Smooth muscle cell (in vitro differentiated cells): ENCODE measurements at regions not wholly inside any gene's neighbourhood (a gene's known extent, or its start where the extent isn't known, plus 50 kb on each side); places are given as distances from the start of the nearest gene placed in this dataset.

ENCODE experiments used
- DNase-seq: peaks from one replicate; lab custom pipeline; 2025; ENCODE audit not compliant: unreplicated experiment; lab: John Stamatoyannopoulos, UW
- H2AFZ ChIP-seq: fragments of 200-600 bp; sonication (generic); 2 replicates; pipeline ENCODE4 v1.6.0; 2016; ENCODE audit warnings: antibody characterized with exemption, low read depth, mild to moderate bottlenecking
- H3F3A ChIP-seq: fragments of 200-600 bp; sonication (generic); 2 replicates; pipeline ENCODE4 v1.6.0; 2017; ENCODE audit warnings: antibody characterized with exemption, low read depth
- H3K27ac ChIP-seq: fragments of 200-600 bp; sonication (generic); 2 replicates; pipeline ENCODE4 v1.5.1; 2016; ENCODE audit warnings: low read depth, mild to moderate bottlenecking
- H3K27me3 ChIP-seq: fragments of 200-600 bp; sonication (generic); 2 replicates; pipeline ENCODE4 v1.6.1; 2016; ENCODE audit warnings: low read depth, mild to moderate bottlenecking
- H3K36me3 ChIP-seq: fragments of 200-600 bp; sonication (generic); 2 replicates; pipeline ENCODE4 v1.5.1; 2016; ENCODE audit warnings: low read depth
- H3K4me1 ChIP-seq: fragments of 200-600 bp; sonication (generic); 2 replicates; pipeline ENCODE4 v1.5.1; 2016; ENCODE audit warnings: low read depth
- H3K4me2 ChIP-seq: fragments of 200-600 bp; sonication (generic); 2 replicates; pipeline ENCODE4 v1.6.0; 2016; ENCODE audit warnings: mild to moderate bottlenecking
- H3K4me3 ChIP-seq: fragments of 200-600 bp; sonication (generic); 2 replicates; pipeline ENCODE4 v1.5.1; 2016; ENCODE audit warnings: mild to moderate bottlenecking
- H3K79me2 ChIP-seq: fragments of 200-600 bp; sonication (generic); 2 replicates; pipeline ENCODE4 v1.6.0; 2016; ENCODE audit warnings: low read depth, mild to moderate bottlenecking
- H3K9ac ChIP-seq: fragments of 200-600 bp; sonication (generic); 2 replicates; pipeline ENCODE4 v1.6.0; 2016; ENCODE audit warnings: low read depth
- H3K9me3 ChIP-seq: fragments of 200-600 bp; sonication (generic); replicated peaks from 2 replicates; pipeline ENCODE4 v1.5.1; 2016; ENCODE audit warnings: low read depth
- H4K20me1 ChIP-seq: fragments of 200-600 bp; sonication (generic); 2 replicates; pipeline ENCODE4 v1.6.0; 2016; ENCODE audit warnings: low read depth
- CTCF ChIP-seq: fragments of 200-600 bp; sonication (generic); IDR thresholded peaks from 2 replicates; pipeline ENCODE4 v1.5.1; 2017; ENCODE audit warnings: borderline replicate concordance, mild to moderate bottlenecking, antibody characterized with exemption; ENCODE audit not compliant: insufficient read depth, poor library complexity, severe bottlenecking
- WGBS: methylation state at CpG from one replicate; pipeline ENCODE4 v1.1.7; 2016; ENCODE audit warnings: low lambda C conversion rate; 5-methylcytosine and 5-hydroxymethylcytosine counted together

- H3K4me1 ChIP-seq: peaks cover 49% of the 10 kb centered on the region
- H3K27me3 ChIP-seq: no peaks in the 10 kb centered on the region
- no peak for DNase-seq
- no peak overlapping the region for H3K9ac ChIP-seq
- no peak overlapping the region for H2AFZ ChIP-seq
- H3K27ac ChIP-seq: no peak overlapping the region
- no peaks in the 10 kb centered on the region for H4K20me1 ChIP-seq
- WGBS: 91% methylated on average over 1 of the region's 1 CpG
- no peak for TF ChIP-seq CTCF
- no peaks in the 10 kb centered on the region for H3K79me2 ChIP-seq
- no peaks in the 10 kb centered on the region for H3F3A ChIP-seq
- H3K9me3 ChIP-seq: no peaks in the 10 kb centered on the region
- no peaks in the 10 kb centered on the region for H3K36me3 ChIP-seq
- no peak overlapping the region for H3K4me2 ChIP-seq
- H3K4me3 ChIP-seq: no peak overlapping the region
These were observed 621.5 kb upstream of the HTR2C start for GRCh38 chrX:113962343-113962742.

GRCh38 chrX:113959912-113960626 lies 623.8 kb upstream of the HTR2C start:
- H3K4me3 ChIP-seq: no peak overlapping the region
- H4K20me1 ChIP-seq: no peaks in the 10 kb centered on the region
- H2AFZ ChIP-seq: no peak overlapping the region
- DNase-seq: no peak
- no peaks in the 10 kb centered on the region for H3F3A ChIP-seq
- no peaks in the 10 kb centered on the region for H3K9me3 ChIP-seq
- WGBS: 60% methylated on average over 4 of the region's 4 CpGs
- H3K9ac ChIP-seq: no peak overlapping the region
- no peaks in the 10 kb centered on the region for H3K36me3 ChIP-seq
- TF ChIP-seq CTCF: no peak
- H3K4me1 ChIP-seq: peaks cover 47% of the 10 kb centered on the region
- no peak overlapping the region for H3K4me2 ChIP-seq
- H3K27ac ChIP-seq: no peak overlapping the region
- no peaks in the 10 kb centered on the region for H3K79me2 ChIP-seq
- H3K27me3 ChIP-seq: no peaks in the 10 kb centered on the region

- 97% methylated on average over 6 of the region's 6 CpGs for WGBS
- Histone ChIP-seq H3K79me2 (no peaks in the 10 kb centered on the region), H3K36me3 (peaks cover under 1% of the 10 kb centered on the region), H2AFZ (no peak overlapping the region), H4K20me1 (no peaks in the 10 kb centered on the region), H3K4me2 (no peak overlapping the region), H3K4me3 (no peak overlapping the region), H3K4me1 (peaks cover 40% of the 10 kb centered on the region), H3K27me3 (no peaks in the 10 kb centered on the region), H3K27ac (no peak overlapping the region), H3F3A (no peaks in the 10 kb centered on the region), H3K9me3 (no peaks in the 10 kb centered on the region), H3K9ac (no peak overlapping the region)
- DNase-seq: no peak
- no peak for TF ChIP-seq CTCF
These were observed 627.0 kb upstream of the HTR2C start for GRCh38 chrX:113956936-113957335.

GRCh38 chrX:113954297-113954696 lies 629.6 kb upstream of the HTR2C start:
- H3F3A ChIP-seq: no peaks in the 10 kb centered on the region
- H2AFZ ChIP-seq: no peak overlapping the region
- DNase-seq: no peak
- H3K79me2 ChIP-seq: no peaks in the 10 kb centered on the region
- no peak for TF ChIP-seq CTCF
- H3K4me2 ChIP-seq: no peak overlapping the region
- peaks cover 36% of the 10 kb centered on the region for H3K4me1 ChIP-seq
- H3K4me3 ChIP-seq: no peak overlapping the region
- H3K9ac ChIP-seq: no peak overlapping the region
- no peak overlapping the region for H3K27ac ChIP-seq
- H3K36me3 ChIP-seq: peaks cover 6% of the 10 kb centered on the region
- H3K27me3 ChIP-seq: no peaks in the 10 kb centered on the region
- H3K9me3 ChIP-seq: peaks cover 8% of the 10 kb centered on the region
- H4K20me1 ChIP-seq: no peaks in the 10 kb centered on the region
- 88% methylated on average over 3 of the region's 3 CpGs for WGBS
